Ascending aorta (tissue), 2 donors: ENCODE measurements at regions not wholly inside any gene's neighbourhood (a gene's known extent, or its start where the extent isn't known, plus 50 kb on each side); places are given as distances from the start of the nearest gene placed in this dataset.

Experiments used
- DNase-seq, 2 donors: peaks; one replicate each; pipeline ENCODE4 v3.0.0-alpha.2; 2019; ENCODE audit warnings: low spot score in 2 of 2
- H3K27ac ChIP-seq, 2 donors: fragments of 200-600 bp; sonication (generic); one replicate each; pipeline ENCODE4 v1.5.1; 2016 to 2017; ENCODE audit warnings: mild to moderate bottlenecking in 1 of 2
- H3K27me3 ChIP-seq: fragments of 200-600 bp; sonication (generic); one replicate; pipeline ENCODE4 v1.5.1; 2017
- H3K36me3 ChIP-seq, 2 donors: fragments of 200-600 bp; sonication (generic); one replicate each; pipeline ENCODE4 v1.5.1; 2016
- H3K4me1 ChIP-seq, 2 donors: fragments of 200-600 bp; sonication (generic); one replicate each; pipeline ENCODE4 v1.5.1; 2016 to 2017; ENCODE audit warnings: mild to moderate bottlenecking in 1 of 2
- H3K4me3 ChIP-seq, 2 donors: fragments of 200-600 bp; sonication (generic); one replicate each; pipeline ENCODE4 v1.5.1; 2016 to 2017; ENCODE audit warnings: mild to moderate bottlenecking in 1 of 2
- H3K9me3 ChIP-seq, 2 donors: fragments of 200-600 bp; sonication (generic); one replicate each; pipeline ENCODE4 v1.5.1; 2016
- CTCF ChIP-seq, 3 experiments: fragments of 200-600 bp in 2 of 3; fragments of 450-650 bp in 1 of 3; sonication (generic) in 2 of 3; IDR thresholded peaks; one replicate each; pipeline ENCODE4 v1.5.1; 2016 to 2019; ENCODE audit warnings: antibody characterized with exemption in 3 of 3, mild to moderate bottlenecking in 1 of 3, moderate library complexity in 1 of 3
- intact Hi-C: fragments of 100-400 bp; cut with DNase I; formaldehyde crosslinking; loops from one replicate; pipeline ENCODE4 v1.15.1; 2023

DNA sequence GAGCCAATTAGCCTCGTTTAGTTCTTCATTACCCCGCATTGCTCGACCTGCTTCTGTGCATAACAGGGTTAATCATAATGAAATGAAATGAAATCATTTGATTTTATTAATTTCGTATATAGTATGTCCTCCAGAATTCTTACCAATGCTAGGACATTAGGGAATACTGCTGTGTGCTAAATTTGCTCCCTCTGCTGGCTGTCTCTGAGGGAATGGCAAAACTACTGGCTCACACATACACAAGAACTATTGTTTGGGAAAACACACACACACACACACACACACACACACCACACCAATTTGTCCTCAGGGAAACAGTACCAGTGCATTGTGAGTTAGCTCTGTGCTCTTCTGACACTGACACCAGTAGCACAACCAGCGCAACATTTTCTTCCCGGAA, 273.3 kb upstream of the TCF4 start:
- peak in 2 of 3 experiments; percentile 6 to 43 for TF ChIP-seq CTCF (IDR thresholded peaks at IDR 0.05)
- no peaks in the 10 kb centered on the region for H3K9me3 ChIP-seq
- no peak overlapping the region for H3K27ac ChIP-seq
- intact Hi-C loops = loop anchor here (5.0 to 10.0 kb wide), 3 partner anchors 456 to 629 kb away; no protein-coding TSS in a partner anchor
- H3K4me1 ChIP-seq = no peaks in the 10 kb centered on the region
- H3K4me3 ChIP-seq = no peak overlapping the region
- no peaks in the 10 kb centered on the region for H3K36me3 ChIP-seq
- H3K27me3 ChIP-seq = no peaks in the 10 kb centered on the region
- no peak for DNase-seq

- intact Hi-C loops = no loop called here
- DNase-seq = no peak
- Histone ChIP-seq H3K36me3 (no peaks in the 10 kb centered on the region), H3K4me3 (peak overlapping the region; percentile 30 to 57), H3K4me1 (no peaks in the 10 kb centered on the region), H3K27me3 (no peaks in the 10 kb centered on the region), H3K9me3 (no peaks in the 10 kb centered on the region), H3K27ac (no peak overlapping the region)
- no peak for TF ChIP-seq CTCF (IDR thresholded peaks at IDR 0.05)
Measured at GRCh38 chr18:55858661-55859515, 270.9 kb upstream of the TCF4 start.

DNA sequence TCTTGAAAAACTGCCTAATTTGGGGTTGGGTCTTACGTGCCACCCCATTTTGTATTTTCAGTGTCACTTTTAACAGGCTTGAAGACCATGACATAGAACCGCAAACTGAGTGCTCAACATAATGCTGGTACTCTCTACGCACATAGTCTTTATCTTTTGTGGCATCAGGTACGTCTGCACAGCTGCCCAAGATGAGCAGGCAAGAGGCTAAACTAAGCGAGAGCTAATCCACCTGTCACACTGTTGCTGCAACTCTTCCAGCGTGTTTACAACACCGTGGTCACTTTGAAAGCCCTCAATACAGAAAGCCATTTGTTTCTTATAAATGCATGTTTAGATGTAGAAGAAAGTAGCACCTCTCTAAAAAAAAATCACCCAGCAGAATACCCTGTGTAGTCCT, 270.0 kb upstream of the TCF4 start:
- Histone ChIP-seq H3K4me1 (no peaks in the 10 kb centered on the region), H3K36me3 (no peaks in the 10 kb centered on the region), H3K27ac (no peak overlapping the region), H3K9me3 (no peaks in the 10 kb centered on the region), H3K4me3 (peak overlapping the region in 1 of 2 donors; percentile 57), H3K27me3 (no peaks in the 10 kb centered on the region)
- no peak for DNase-seq
- intact Hi-C loops = no loop called here
- TF ChIP-seq CTCF (IDR thresholded peaks at IDR 0.05) = no peak

- Histone ChIP-seq H3K36me3 (no peaks in the 10 kb centered on the region), H3K27me3 (no peaks in the 10 kb centered on the region), H3K4me1 (no peaks in the 10 kb centered on the region), H3K9me3 (no peaks in the 10 kb centered on the region), H3K4me3 (no peak overlapping the region), H3K27ac (no peak overlapping the region)
- no peak for DNase-seq
- TF ChIP-seq CTCF (IDR thresholded peaks at IDR 0.05) = no peak
- intact Hi-C loops = no loop called here
Measured at GRCh38 chr18:55857409-55857808, 269.4 kb upstream of the TCF4 start.

DNA sequence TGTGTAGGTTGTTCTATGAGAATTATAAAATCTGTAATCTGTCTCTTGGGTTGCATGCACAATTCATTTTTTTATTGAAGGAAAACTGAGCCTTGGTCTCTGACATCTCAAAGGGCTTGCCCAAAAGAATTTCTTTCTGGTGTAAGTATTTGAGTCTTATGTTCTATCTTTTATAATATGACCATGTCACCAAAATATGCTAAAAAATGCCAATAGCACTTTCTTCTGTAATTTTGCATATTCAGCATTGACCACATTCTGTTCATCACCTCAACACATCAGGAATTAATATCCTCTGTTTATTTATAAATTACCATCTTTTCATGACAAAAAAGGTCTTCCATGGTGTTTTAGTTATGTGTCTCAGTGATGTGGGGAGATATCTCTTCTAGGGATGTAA, 268.7 kb upstream of the TCF4 start:
- no peaks in the 10 kb centered on the region for H3K4me1 ChIP-seq
- intact Hi-C loops = no loop called here
- no peak overlapping the region for H3K4me3 ChIP-seq
- H3K27ac ChIP-seq = no peak overlapping the region
- H3K27me3 ChIP-seq = no peaks in the 10 kb centered on the region
- DNase-seq = no peak
- H3K36me3 ChIP-seq = no peaks in the 10 kb centered on the region
- no peak for TF ChIP-seq CTCF (IDR thresholded peaks at IDR 0.05)
- H3K9me3 ChIP-seq = no peaks in the 10 kb centered on the region
